ENCODE measurements at regions not wholly inside any gene's neighbourhood (a gene's known extent, or its start where the extent isn't known, plus 50 kb on each side); places are given as distances from the start of the nearest gene placed in this dataset.

DNA sequence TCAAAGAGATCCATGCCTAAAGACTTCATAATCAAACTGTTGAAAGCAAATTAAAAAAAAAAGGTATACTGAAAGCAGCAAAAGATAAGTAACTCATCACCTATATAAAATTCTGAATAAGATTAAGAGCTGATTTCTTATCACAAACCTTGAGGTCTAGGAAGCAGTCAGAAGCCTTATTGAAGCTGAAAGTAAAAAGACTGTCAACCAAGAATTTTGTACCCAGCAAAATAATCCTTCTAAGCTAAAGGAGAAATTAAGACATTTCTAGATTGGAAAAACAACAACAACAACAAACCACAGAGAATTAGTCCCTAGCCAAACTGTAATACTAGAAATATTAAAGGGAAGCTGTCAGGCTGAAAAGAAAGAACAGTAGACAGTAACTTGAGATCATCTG, 622.9 kb downstream of the PCDH7 start:
- TF ChIP-seq, protein P1, sequence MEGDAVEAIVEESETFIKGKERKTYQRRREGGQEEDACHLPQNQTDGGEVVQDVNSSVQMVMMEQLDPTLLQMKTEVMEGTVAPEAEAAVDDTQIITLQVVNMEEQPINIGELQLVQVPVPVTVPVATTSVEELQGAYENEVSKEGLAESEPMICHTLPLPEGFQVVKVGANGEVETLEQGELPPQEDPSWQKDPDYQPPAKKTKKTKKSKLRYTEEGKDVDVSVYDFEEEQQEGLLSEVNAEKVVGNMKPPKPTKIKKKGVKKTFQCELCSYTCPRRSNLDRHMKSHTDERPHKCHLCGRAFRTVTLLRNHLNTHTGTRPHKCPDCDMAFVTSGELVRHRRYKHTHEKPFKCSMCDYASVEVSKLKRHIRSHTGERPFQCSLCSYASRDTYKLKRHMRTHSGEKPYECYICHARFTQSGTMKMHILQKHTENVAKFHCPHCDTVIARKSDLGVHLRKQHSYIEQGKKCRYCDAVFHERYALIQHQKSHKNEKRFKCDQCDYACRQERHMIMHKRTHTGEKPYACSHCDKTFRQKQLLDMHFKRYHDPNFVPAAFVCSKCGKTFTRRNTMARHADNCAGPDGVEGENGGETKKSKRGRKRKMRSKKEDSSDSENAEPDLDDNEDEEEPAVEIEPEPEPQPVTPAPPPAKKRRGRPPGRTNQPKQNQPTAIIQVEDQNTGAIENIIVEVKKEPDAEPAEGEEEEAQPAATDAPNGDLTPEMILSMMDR (IDR thresholded peaks at IDR 0.05; ENCODE audit: low read depth, low read length, missing control alignments): no peak
- no peak for DNase-seq (ENCODE audit: extremely low read depth, low read depth)

DNA sequence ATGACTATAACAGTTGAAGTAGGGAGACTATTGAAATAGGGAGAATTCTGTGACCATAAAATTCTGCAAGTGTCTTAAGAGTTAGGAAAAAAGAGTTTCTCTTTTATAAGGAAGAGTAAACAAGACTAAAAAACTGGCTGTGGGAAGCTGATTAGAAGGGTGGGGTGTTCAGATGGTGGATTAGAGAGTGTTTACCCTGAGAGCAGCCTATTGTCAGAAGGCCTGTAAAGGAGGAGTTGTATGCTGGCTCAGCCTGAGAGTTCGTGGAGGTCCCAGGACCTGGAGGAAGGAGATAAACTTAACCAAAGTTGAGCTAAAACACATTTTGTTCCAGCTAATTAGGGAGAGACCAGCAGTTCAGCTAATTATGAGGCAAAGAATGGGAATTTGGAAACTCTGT, 629.7 kb downstream of the PCDH7 start:
- H3K4me3 ChIP-seq (replicated peaks; ENCODE audit: low read depth, low read length): no peak overlapping the region
- no peak for DNase-seq (ENCODE audit: extremely low read depth, low read depth)
- TF ChIP-seq, protein P1 (IDR thresholded peaks at IDR 0.05; ENCODE audit: low read depth, low read length, missing control alignments): no peak

More for the DNA sequence above, 622.9 kb downstream of the PCDH7 start:
- H3K4me3 ChIP-seq (replicated peaks; ENCODE audit: low read depth, low read length): no peak overlapping the region

DNA sequence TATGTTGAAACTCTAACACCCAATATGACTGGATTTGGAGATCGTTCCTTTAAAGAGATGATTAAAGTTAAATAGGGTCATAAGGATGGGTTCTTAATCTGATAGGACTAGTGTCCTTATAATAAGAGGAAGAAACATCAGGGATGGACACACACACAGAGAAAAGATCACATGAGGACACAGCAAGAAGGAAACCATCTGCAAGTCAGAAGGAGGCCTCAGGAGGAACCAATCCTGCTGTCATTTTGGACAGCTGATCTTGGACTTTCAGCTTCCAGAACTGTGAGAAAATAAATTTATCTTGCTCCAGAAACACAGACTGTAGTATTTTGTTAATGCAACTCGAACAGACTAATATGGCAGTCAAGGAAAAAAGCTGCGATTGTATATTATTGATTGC, 631.5 kb downstream of the PCDH7 start:
- TF ChIP-seq, protein P1 (IDR thresholded peaks at IDR 0.05; ENCODE audit: low read depth, low read length, missing control alignments): no peak
- no peak for DNase-seq (ENCODE audit: extremely low read depth, low read depth)
- H3K4me3 ChIP-seq (replicated peaks; ENCODE audit: low read depth, low read length): no peak overlapping the region

DNA sequence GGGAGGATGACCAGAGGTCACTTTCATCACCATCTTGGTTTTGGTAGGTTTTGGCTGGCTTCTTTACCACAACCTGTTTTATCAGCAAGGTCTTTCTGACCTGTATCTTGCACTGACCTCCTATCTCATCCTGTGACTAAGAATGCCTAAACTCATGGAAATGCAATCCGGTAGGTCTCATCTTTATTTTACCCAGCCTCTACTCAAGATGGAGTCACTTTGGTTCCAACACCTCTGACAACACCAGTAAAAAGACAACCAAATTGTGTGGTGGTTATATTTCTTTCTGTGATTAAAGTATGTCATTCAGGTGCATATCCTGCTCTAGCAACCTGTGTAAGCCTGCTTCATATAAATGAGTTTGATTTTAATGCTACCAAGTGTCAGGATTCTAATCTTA, 636.7 kb downstream of the PCDH7 start:
- TF ChIP-seq, protein P1 (IDR thresholded peaks at IDR 0.05; ENCODE audit: low read depth, low read length, missing control alignments): no peak
- no peak overlapping the region for H3K4me3 ChIP-seq (replicated peaks; ENCODE audit: low read depth, low read length)
- DNase-seq (ENCODE audit: extremely low read depth, low read depth): no peak

DNA sequence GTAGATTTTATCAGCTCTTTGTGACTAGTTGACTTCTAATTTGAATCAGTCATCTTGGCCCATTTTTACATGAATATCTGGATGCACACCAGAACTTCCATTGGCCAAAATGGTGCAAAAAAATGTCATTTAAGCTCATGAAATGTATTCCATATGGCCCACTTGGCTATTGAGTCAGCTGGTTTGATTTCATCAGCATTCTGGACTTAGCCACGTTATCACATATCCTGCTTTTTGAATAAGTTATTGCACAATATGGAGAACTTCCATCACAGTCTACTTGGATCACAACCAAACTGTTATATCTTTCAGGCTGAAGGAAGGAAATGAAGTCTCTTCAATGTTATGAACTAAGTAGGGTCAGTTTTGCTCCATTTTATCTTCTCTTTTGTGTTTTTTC, 640.6 kb downstream of the PCDH7 start:
- no peak overlapping the region for H3K4me3 ChIP-seq (replicated peaks; ENCODE audit: low read depth, low read length)
- TF ChIP-seq, protein P1 (IDR thresholded peaks at IDR 0.05; ENCODE audit: low read depth, low read length, missing control alignments): no peak
- DNase-seq (ENCODE audit: extremely low read depth, low read depth): no peak

DNA sequence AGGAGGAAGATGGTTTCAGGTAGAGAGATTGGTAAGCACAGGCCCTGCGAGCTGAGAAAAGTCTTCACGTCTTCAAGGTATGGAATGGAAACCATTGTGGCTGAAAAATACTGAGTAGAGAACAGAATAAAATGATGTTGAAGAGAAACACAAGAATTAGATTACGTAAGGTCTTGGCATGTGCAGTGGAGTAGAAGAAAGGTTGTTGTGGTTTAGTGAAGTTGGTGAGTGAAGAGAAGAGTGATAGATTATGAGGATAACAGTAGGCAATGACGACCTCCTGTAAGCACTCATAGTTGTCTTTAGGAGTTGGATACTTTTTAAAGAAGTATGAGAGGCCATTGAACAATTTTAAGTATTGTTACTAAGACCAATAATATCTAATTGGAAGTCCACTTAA, 642.6 kb downstream of the PCDH7 start:
- TF ChIP-seq, protein P1 (IDR thresholded peaks at IDR 0.05; ENCODE audit: low read depth, low read length, missing control alignments): no peak
- no peak for DNase-seq (ENCODE audit: extremely low read depth, low read depth)
- no peak overlapping the region for H3K4me3 ChIP-seq (replicated peaks; ENCODE audit: low read depth, low read length)

DNA sequence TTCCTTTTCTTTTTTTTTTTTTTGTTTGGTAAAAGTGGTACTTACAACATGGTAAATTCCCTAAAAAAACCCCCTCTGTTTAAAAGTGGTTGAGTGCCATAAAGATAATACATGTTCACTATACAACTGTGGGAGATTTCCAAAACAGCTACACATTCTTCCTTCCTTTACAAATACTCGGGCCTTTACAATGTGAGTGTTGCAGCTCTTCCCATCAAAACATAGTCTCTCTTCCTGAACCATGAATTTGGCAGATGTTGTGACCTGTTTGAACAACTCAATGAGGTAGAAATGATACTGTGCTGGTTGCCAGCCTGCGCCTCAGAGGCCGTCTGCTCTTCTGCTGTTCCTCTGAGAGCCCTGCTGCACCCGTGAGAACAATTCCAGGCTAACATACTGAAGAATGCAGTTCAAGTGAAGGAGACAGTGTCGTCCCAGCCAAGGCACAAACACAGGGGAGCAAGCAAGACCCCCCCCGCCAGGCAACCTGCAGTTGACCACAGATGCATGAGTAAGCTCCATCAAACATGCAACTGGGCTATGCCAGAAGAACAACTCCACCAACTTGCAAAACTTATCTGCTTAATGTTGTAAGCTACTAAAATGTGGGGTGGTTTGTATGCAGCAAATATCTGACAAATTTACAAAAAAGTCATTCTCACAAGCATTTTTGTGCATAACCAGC, 645.0 kb downstream of the PCDH7 start:
- no peak for DNase-seq (ENCODE audit: extremely low read depth, low read depth)
- H3K4me3 ChIP-seq (replicated peaks; ENCODE audit: low read depth, low read length): no peak overlapping the region
- TF ChIP-seq, protein P1 (IDR thresholded peaks at IDR 0.05; ENCODE audit: low read depth, low read length, missing control alignments): no peak

Data from HFF-Myc (cell line).